ENCODE measurements at regions not wholly inside any gene's neighbourhood (a gene's known extent, or its start where the extent isn't known, plus 50 kb on each side); places are given as distances from the start of the nearest gene placed in this dataset.
A peak's percentile ranks its signal among the peaks of the same experiment; 100 is the strongest.

- TF ChIP-seq ZEB2 (tag by site-specific recombination; IDR thresholded peaks at IDR 0.05): peak; percentile 82
- no peak for TF ChIP-seq ZNF223 (tag by site-specific recombination; IDR thresholded peaks at IDR 0.05)
- no peak for TF ChIP-seq ZNF37A (tag by site-specific recombination; IDR thresholded peaks at IDR 0.05)
- no peak for TF ChIP-seq ZNF837 (tag by site-specific recombination; IDR thresholded peaks at IDR 0.05)
- no peak for TF ChIP-seq YY1 (tag by site-specific recombination; IDR thresholded peaks at IDR 0.05)
- peak; percentile 72 for TF ChIP-seq GLI2 (tag by site-specific recombination; IDR thresholded peaks at IDR 0.05; ENCODE audit: borderline replicate concordance, low read depth)
- peak; percentile 39; the same call in 1 of the 2 replicates for TF ChIP-seq INSM2 (tag by site-specific recombination; IDR thresholded peaks at IDR 0.05)
- no peak for TF ChIP-seq ZNF433 (tag by site-specific recombination; IDR thresholded peaks at IDR 0.05; ENCODE audit: low read depth)
- TF ChIP-seq ZNF488 (tag by site-specific recombination; IDR thresholded peaks at IDR 0.05): no peak
- TF ChIP-seq ZNF132 (tag by site-specific recombination; IDR thresholded peaks at IDR 0.05; ENCODE audit: borderline replicate concordance): no peak
- TF ChIP-seq ZNF202 (tag by site-specific recombination; IDR thresholded peaks at IDR 0.05; ENCODE audit: borderline replicate concordance): no peak
- no peak for TF ChIP-seq ZBTB26 (tag by site-specific recombination; optimal IDR thresholded peaks at IDR 0.05)
- no peak for TF ChIP-seq ZNF155 (tag by site-specific recombination; IDR thresholded peaks at IDR 0.05)
- no peak for TF ChIP-seq ZFP41 (tag by site-specific recombination; IDR thresholded peaks at IDR 0.05; ENCODE audit: borderline replicate concordance)
- no peak for TF ChIP-seq ZNF544 (tag by site-specific recombination; IDR thresholded peaks at IDR 0.05)
- TF ChIP-seq ZNF214 (tag by site-specific recombination; IDR thresholded peaks at IDR 0.05; ENCODE audit: borderline replicate concordance): no peak
- TF ChIP-seq ZBTB17 (tag by site-specific recombination; IDR thresholded peaks at IDR 0.05): peak; percentile 47; the same call in 1 of the 2 replicates
- TF ChIP-seq, protein P1, sequence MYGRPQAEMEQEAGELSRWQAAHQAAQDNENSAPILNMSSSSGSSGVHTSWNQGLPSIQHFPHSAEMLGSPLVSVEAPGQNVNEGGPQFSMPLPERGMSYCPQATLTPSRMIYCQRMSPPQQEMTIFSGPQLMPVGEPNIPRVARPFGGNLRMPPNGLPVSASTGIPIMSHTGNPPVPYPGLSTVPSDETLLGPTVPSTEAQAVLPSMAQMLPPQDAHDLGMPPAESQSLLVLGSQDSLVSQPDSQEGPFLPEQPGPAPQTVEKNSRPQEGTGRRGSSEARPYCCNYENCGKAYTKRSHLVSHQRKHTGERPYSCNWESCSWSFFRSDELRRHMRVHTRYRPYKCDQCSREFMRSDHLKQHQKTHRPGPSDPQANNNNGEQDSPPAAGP (tag by site-specific recombination; IDR thresholded peaks at IDR 0.05): no peak
- TF ChIP-seq ZNF274 (IDR thresholded peaks at IDR 0.05; ENCODE audit: low read length): no peak
- TF ChIP-seq ZNF274 (tag by site-specific recombination; IDR thresholded peaks at IDR 0.05; ENCODE audit: borderline replicate concordance): no peak
- no peak for TF ChIP-seq ZNF670 (tag by site-specific recombination; IDR thresholded peaks at IDR 0.05; ENCODE audit: low read depth)
- no peak for TF ChIP-seq ZNF473 (tag by site-specific recombination; IDR thresholded peaks at IDR 0.05)
- no peak for TF ChIP-seq ZNF626 (tag by site-specific recombination; IDR thresholded peaks at IDR 0.05)
- TF ChIP-seq, protein P2, sequence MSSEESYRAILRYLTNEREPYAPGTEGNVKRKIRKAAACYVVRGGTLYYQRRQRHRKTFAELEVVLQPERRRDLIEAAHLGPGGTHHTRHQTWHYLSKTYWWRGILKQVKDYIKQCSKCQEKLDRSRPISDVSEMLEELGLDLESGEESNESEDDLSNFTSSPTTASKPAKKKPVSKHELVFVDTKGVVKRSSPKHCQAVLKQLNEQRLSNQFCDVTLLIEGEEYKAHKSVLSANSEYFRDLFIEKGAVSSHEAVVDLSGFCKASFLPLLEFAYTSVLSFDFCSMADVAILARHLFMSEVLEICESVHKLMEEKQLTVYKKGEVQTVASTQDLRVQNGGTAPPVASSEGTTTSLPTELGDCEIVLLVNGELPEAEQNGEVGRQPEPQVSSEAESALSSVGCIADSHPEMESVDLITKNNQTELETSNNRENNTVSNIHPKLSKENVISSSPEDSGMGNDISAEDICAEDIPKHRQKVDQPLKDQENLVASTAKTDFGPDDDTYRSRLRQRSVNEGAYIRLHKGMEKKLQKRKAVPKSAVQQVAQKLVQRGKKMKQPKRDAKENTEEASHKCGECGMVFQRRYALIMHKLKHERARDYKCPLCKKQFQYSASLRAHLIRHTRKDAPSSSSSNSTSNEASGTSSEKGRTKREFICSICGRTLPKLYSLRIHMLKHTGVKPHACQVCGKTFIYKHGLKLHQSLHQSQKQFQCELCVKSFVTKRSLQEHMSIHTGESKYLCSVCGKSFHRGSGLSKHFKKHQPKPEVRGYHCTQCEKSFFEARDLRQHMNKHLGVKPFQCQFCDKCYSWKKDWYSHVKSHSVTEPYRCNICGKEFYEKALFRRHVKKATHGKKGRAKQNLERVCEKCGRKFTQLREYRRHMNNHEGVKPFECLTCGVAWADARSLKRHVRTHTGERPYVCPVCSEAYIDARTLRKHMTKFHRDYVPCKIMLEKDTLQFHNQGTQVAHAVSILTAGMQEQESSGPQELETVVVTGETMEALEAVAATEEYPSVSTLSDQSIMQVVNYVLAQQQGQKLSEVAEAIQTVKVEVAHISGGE (tag by site-specific recombination; conservative IDR thresholded peaks at IDR 0.05; ENCODE audit: low read depth): no peak
- TF ChIP-seq ZFP69B (tag by site-specific recombination; IDR thresholded peaks at IDR 0.05): peak; percentile 71
- TF ChIP-seq ZNF157 (tag by site-specific recombination; IDR thresholded peaks at IDR 0.05): no peak
- no peak for TF ChIP-seq ZNF776 (tag by site-specific recombination; IDR thresholded peaks at IDR 0.05; ENCODE audit: borderline replicate concordance)
- no peak for TF ChIP-seq ZIC2 (tag by site-specific recombination; IDR thresholded peaks at IDR 0.05)
- TF ChIP-seq ZBTB7A (tag by site-specific recombination; IDR thresholded peaks at IDR 0.05; ENCODE audit: low read depth): no peak
- TF ChIP-seq ZNF571 (tag by site-specific recombination; IDR thresholded peaks at IDR 0.05): no peak
- no peak for TF ChIP-seq ZNF677 (tag by site-specific recombination; IDR thresholded peaks at IDR 0.05)
- TF ChIP-seq ZNF394 (tag by site-specific recombination; IDR thresholded peaks at IDR 0.05; ENCODE audit: borderline replicate concordance): no peak; the same call in 1 of the 2 replicates
- no peak for TF ChIP-seq RBAK (tag by site-specific recombination; IDR thresholded peaks at IDR 0.05)
Observed at GRCh38 chr12:67096533-67097318, 172.4 kb upstream of the CAND1 start (continued).
